GM19452 (cell line): ENCODE measurements at regions not wholly inside any gene's neighbourhood (a gene's known extent, or its start where the extent isn't known, plus 50 kb on each side); places are given as distances from the start of the nearest gene placed in this dataset.

Source experiments
- ATAC-seq: cut with Tn5 transposase; IDR thresholded peaks from one replicate; pipeline ENCODE4 v1.9.1; 2021; ENCODE audit not compliant: unreplicated experiment

DNA sequence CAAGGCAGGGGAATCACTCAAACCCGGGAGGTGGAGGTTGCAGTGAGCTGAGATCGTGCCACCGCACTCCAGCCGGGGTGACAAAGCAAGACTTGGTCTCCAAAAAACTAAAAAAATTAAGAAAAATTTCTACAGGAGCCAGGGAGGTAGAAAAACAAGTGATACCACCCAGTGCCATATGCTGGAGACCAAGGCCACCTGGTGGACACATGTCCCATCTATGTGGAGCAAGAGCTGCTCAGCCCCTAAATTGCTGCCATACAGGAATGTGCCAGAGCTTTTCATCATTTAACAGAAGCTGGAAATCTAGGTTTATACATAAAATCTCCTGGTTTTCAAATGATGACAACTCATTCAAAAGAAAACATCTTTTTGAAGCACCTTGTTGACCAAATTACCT is 61.4 kb upstream of the ELK3 start:
- no peak for ATAC-seq

GRCh38 chr12:96134200-96134599 is 60.0 kb upstream of the ELK3 start:
- ATAC-seq = no peak

GRCh38 chr12:96136161-96136560 is 58.0 kb upstream of the ELK3 start:
- ATAC-seq = no peak

DNA sequence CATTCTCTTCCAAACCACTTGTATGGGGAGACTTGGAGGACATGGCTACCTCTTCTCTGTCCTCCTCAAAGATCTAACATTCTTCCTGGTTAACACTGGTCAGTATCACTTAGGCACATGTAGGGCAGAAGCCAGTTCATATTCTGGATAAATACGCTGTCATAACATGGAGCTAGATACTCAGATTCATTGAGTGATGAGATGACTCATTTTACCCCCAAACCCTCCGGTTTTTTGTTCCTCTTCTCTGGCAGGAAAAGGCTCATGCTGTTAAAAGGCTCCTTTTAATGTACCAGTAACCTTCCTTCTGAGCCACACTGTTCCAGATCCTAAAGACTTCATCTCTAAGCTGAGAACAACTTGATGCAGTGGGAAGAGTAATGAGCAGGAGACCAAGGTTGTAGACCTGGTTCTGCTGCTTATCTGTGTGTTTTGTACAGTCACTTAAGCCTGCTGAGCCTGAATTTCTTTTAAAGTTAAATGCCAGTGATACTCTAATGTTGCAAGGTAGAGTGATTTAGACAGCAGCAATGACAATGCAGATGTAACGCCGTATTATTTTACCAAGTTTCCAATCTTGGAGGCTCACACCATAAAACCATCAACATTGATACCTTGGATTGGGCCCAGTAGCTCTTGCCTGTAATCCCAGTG is 57.3 kb upstream of the ELK3 start:
- ATAC-seq = no peak

DNA sequence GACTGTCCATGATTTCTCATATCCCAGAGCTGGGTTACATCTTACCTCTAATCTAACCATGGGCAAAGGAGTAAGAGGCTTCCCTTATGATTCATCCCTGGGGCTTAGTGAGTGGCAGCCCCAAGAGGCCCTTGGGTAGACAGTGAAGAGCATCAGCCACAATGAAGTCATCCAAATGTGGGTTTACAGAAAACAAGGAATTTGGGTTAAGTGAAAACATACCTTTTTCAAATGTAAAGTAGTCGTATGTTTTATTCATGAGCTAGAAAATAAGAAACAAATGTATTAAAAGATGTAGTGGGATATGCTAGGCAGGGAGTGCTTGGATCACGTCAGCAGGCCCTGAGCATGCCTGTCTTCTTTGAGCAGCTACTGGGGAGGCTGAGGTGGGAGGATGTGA is 54.0 kb upstream of the ELK3 start:
- no peak for ATAC-seq

GRCh38 chr12:96141216-96141912 is 52.8 kb upstream of the ELK3 start:
- ATAC-seq = no peak

GRCh38 chr12:96143392-96143791 is 50.8 kb upstream of the ELK3 start:
- no peak for ATAC-seq

DNA sequence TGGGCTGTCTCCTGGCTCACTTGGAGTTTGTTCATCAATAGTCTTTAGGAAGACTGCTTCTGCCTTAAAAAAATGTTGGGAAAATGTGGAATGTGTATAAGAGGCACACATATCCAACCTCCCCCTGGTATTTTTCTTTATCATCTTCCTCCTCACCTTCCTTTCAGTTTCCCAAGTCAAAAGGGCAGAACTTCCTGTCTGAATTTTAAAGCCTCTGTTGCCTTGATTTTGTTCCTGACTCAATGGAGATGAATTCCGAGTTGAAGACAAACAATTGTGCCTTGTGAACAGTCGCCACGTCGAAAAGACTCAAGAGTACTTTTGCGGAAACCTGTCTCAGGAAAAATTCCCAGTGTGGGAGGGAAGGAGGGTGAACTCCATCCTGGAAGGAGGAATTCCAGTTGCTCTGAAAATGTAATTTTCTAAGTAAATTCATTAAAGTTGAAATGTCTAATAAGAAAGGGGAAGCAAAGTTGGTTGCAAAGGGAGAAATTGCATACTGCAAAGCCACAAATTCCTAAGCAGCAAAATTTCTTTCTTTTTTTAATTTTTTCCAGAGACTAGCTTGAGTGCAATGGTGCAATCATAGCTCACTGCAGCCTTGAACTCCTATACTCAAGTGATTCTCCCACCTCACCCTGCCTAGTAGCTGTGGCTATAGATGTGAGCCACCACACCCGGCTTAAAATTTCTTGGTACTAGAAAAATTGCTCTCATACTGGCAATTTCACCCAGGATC is 50.2 kb upstream of the ELK3 start:
- no peak for ATAC-seq
